Hindlimb muscle (tissue), 1 donor: ENCODE measurements at regions not wholly inside any gene's neighbourhood (a gene's known extent, or its start where the extent isn't known, plus 50 kb on each side); places are given as distances from the start of the nearest gene placed in this dataset.
A peak's percentile ranks its signal among the peaks of the same experiment; 100 is the strongest.

Experiments
- DNase-seq: peaks from one replicate; pipeline ENCODE4 v3.0.0-alpha.2; 2013

GRCh38 chr12:114253976-114254778 is 151.8 kb downstream of the TBX5 start:
- peak; percentile 45 for DNase-seq

- DNase-seq = no peak
Measured at GRCh38 chr12:114248527-114248926, 157.4 kb downstream of the TBX5 start.

- DNase-seq = no peak
Measured at GRCh38 chr12:114245555-114245954, 160.4 kb downstream of the TBX5 start.

GRCh38 chr12:114241973-114242434 is 163.9 kb downstream of the TBX5 start:
- DNase-seq = no peak

- no peak for DNase-seq
Measured at GRCh38 chr12:114240288-114240687, 165.7 kb downstream of the TBX5 start.

GRCh38 chr12:114238808-114239207 is 167.1 kb downstream of the TBX5 start:
- no peak for DNase-seq

GRCh38 chr12:114237230-114237629 is 168.7 kb downstream of the TBX5 start:
- DNase-seq = no peak

- DNase-seq = no peak
Measured at GRCh38 chr12:114232187-114232586, 173.8 kb downstream of the TBX5 start.

GRCh38 chr12:114229150-114229549 is 176.8 kb downstream of the TBX5 start:
- DNase-seq = no peak

- no peak for DNase-seq
Measured at GRCh38 chr12:114226241-114226928, 179.6 kb downstream of the TBX5 start.

- no peak for DNase-seq
Measured at GRCh38 chr12:114221957-114222630, 183.8 kb downstream of the TBX5 start.

GRCh38 chr12:114221136-114221833 is 184.7 kb downstream of the TBX5 start:
- no peak for DNase-seq

GRCh38 chr12:114220311-114220710 is 185.6 kb downstream of the TBX5 start:
- no peak for DNase-seq

- DNase-seq = no peak
Measured at GRCh38 chr12:114218136-114218535, 187.8 kb downstream of the TBX5 start.

- no peak for DNase-seq
Measured at GRCh38 chr12:114215746-114216145, 190.2 kb downstream of the TBX5 start.

- no peak for DNase-seq
Measured at GRCh38 chr12:114213055-114213581, 192.8 kb downstream of the TBX5 start.

- no peak for DNase-seq
Measured at GRCh38 chr12:114209861-114210260, 196.1 kb downstream of the TBX5 start.

GRCh38 chr12:114206525-114206924 is 199.4 kb downstream of the TBX5 start:
- no peak for DNase-seq

- no peak for DNase-seq
Measured at GRCh38 chr12:114201794-114202193, 204.2 kb downstream of the TBX5 start.

GRCh38 chr12:114194956-114195355 is 211.0 kb downstream of the TBX5 start:
- peak; percentile 54 for DNase-seq

- DNase-seq = no peak
Measured at GRCh38 chr12:114194066-114194465, 211.9 kb downstream of the TBX5 start.

- DNase-seq = no peak
Measured at GRCh38 chr12:114193474-114193873, 212.5 kb downstream of the TBX5 start.
